C4-2B (cell line): ENCODE measurements at regions not wholly inside any gene's neighbourhood (a gene's known extent, or its start where the extent isn't known, plus 50 kb on each side); places are given as distances from the start of the nearest gene placed in this dataset.

Experiments used
- ZFX ChIP-seq: fragments of 450-650 bp; IDR thresholded peaks from 2 replicates; pipeline ENCODE4 v1.6.1; 2017
- TF ChIP-seq, protein P1 (sequence below): fragments of 450-650 bp; conservative IDR thresholded peaks from 2 replicates; pipeline ENCODE4 v1.5.1; 2017; ENCODE audit warnings: mild to moderate bottlenecking

DNA sequence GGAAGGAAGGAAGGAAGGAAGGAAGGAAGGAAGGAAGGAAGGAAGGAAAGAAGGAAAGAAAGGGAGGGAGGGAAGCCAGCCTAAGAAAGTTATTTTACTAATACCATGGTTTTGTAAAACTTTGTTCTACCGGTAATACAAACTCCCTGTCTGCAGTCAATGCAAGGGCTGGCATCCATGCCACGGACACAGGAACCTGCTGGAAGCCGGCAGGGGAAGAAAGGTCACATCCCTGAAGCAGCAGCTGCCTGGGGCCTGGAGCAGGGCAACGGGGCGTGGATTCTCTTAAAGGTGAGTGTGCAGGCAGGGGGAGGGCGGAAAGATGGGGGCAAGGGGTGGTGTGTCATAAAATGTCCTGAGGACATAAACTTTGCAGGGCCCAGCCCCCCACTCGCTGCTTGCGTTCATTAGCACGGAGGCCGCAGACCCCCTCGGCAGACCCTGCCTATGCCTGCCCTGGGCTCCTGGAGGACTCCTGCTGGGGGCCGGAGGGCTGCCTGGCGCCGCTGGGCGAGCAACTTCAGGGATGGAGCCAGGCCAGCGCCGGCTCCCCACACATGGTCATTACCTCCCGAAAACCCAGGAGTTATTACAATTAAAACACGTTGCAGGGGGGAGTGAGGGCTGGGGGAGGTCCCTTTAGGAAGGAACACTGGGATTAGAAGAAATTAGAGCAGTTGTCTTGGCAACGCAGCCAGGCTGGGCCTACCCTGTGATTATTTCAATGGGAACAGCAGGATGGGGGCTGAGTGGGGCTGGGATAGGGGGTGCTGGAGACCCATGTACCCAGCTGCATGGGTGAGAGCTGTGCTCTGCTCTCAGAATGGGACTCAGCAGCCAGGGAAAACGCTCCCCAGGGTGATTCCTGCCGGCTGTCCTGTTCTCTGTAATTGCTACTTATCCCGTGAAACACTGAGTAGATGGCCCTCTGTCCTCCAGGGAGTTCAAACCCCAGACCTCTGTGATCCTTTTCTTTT, 257.9 kb downstream of the SOX9 start:
- TF ChIP-seq, protein P1, sequence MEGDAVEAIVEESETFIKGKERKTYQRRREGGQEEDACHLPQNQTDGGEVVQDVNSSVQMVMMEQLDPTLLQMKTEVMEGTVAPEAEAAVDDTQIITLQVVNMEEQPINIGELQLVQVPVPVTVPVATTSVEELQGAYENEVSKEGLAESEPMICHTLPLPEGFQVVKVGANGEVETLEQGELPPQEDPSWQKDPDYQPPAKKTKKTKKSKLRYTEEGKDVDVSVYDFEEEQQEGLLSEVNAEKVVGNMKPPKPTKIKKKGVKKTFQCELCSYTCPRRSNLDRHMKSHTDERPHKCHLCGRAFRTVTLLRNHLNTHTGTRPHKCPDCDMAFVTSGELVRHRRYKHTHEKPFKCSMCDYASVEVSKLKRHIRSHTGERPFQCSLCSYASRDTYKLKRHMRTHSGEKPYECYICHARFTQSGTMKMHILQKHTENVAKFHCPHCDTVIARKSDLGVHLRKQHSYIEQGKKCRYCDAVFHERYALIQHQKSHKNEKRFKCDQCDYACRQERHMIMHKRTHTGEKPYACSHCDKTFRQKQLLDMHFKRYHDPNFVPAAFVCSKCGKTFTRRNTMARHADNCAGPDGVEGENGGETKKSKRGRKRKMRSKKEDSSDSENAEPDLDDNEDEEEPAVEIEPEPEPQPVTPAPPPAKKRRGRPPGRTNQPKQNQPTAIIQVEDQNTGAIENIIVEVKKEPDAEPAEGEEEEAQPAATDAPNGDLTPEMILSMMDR: no peak
- no peak for TF ChIP-seq ZFX
